ENCODE measurements at regions not wholly inside any gene's neighbourhood (a gene's known extent, or its start where the extent isn't known, plus 50 kb on each side); places are given as distances from the start of the nearest gene placed in this dataset.

GRCh38 chr2:176669398-176670174 lies 400.3 kb downstream of the MTX2 start:
- TF ChIP-seq POLR2A (IDR thresholded peaks at IDR 0.05): no peak
- no peak for TF ChIP-seq CTCF (IDR thresholded peaks at IDR 0.05 in 4 of 5, conservative IDR thresholded peaks at IDR 0.05 in 1 of 5)
